ENCODE measurements at regions not wholly inside any gene's neighbourhood (a gene's known extent, or its start where the extent isn't known, plus 50 kb on each side); places are given as distances from the start of the nearest gene placed in this dataset.

- H4K8ac ChIP-seq (replicated peaks; ENCODE audit: insufficient read length, low read depth, low read length) = no peak overlapping the region
- H3K9ac ChIP-seq (ENCODE audit: extremely low read depth, insufficient read length, low read length) = no peak overlapping the region
- no CpG with 5 or more reads among the region's 10 CpGs for WGBS (ENCODE audit: extremely low coverage, insufficient read length, low lambda C conversion rate)
- H2BK15ac ChIP-seq (ENCODE audit: low read depth, low read length) = no peak overlapping the region
- H3K79me1 ChIP-seq (ENCODE audit: insufficient read depth, low read depth, low read length, poor library complexity, severe bottlenecking) = no peaks in the 10 kb centered on the region
- Mint-ChIP-seq H3K4me3 (no peak overlapping the region), H3K27me3 (ENCODE audit: low read depth) (no peaks in the 10 kb centered on the region; the same call in 1 of the 2 replicates), H3K27ac (no peak overlapping the region; a peak in 1 of 7 replicates), H3K36me3 (ENCODE audit: insufficient read depth in 1 of 3, low read depth in 3 of 3) (no peaks in the 10 kb centered on the region), H3K4me1 (peaks cover 0 to 5% of the 10 kb centered on the region in 2 experiments; a peak in 2 of 4 replicates), H3K9me3 (no peaks in the 10 kb centered on the region)
- H2AK5ac ChIP-seq (ENCODE audit: insufficient read length, low read length) = no peak overlapping the region
- no peaks in the 10 kb centered on the region for H3K23me2 ChIP-seq (ENCODE audit: insufficient read length, low read depth, low read length, poor library complexity, severe bottlenecking)
- H3T11ph ChIP-seq (ENCODE audit: low read length) = no peak overlapping the region
- H4K91ac ChIP-seq (ENCODE audit: insufficient read length, low read depth, low read length) = no peak overlapping the region
- no peak overlapping the region for H3K27ac ChIP-seq (ENCODE audit: insufficient read length, low read depth, low read length)
- no peak for TF ChIP-seq CTCF (conservative IDR thresholded peaks at IDR 0.05)
- H3K56ac ChIP-seq (ENCODE audit: insufficient read length, low read depth, low read length) = no peak overlapping the region
- no peak overlapping the region for H3K4me2 ChIP-seq (ENCODE audit: insufficient read depth, insufficient read length, low read length)
- H3K79me2 ChIP-seq (ENCODE audit: insufficient read depth, low read length) = no peaks in the 10 kb centered on the region
- no peaks in the 10 kb centered on the region for H3K9me3 ChIP-seq (ENCODE audit: control insufficient read depth, low read depth, low read length)
- H3K18ac ChIP-seq (ENCODE audit: insufficient read length, low read depth, low read length) = no peak overlapping the region
- no peak overlapping the region for H3K4ac ChIP-seq (ENCODE audit: low read depth, low read length)
- no peak overlapping the region for H3K14ac ChIP-seq (ENCODE audit: insufficient read depth, low read length)
- no peaks in the 10 kb centered on the region for H4K20me1 ChIP-seq (ENCODE audit: control insufficient read depth, insufficient read depth, insufficient read length)
- H3K27me3 ChIP-seq (ENCODE audit: insufficient read depth, low read length) = no peaks in the 10 kb centered on the region
- no peaks in the 10 kb centered on the region for H3K4me1 ChIP-seq (ENCODE audit: insufficient read depth, low read length)
- no peak overlapping the region for H2AFZ ChIP-seq (ENCODE audit: low read length)
- H2BK5ac ChIP-seq (ENCODE audit: insufficient read length, low read length) = no peak overlapping the region
- H4K5ac ChIP-seq (ENCODE audit: insufficient read length, low read depth, low read length) = no peak overlapping the region
- no peak for DNase-seq
- H2BK12ac ChIP-seq (ENCODE audit: insufficient read length, low read depth, low read length) = no peak overlapping the region
- no peak overlapping the region for H2BK120ac ChIP-seq (ENCODE audit: low read depth, low read length, poor library complexity, severe bottlenecking)
- no peak overlapping the region for H3K23ac ChIP-seq (ENCODE audit: insufficient read length, low read depth, low read length)
- no peak overlapping the region for H2BK20ac ChIP-seq (ENCODE audit: low read depth, low read length, poor library complexity, severe bottlenecking)
Measured at GRCh38 chr10:7035126-7035761, 375.6 kb downstream of the SFMBT2 start.

Data from H9 (cell line).